ENCODE measurements at regions not wholly inside any gene's neighbourhood (a gene's known extent, or its start where the extent isn't known, plus 50 kb on each side); places are given as distances from the start of the nearest gene placed in this dataset.

GRCh38 chr1:172954476-172955150 lies 96.1 kb downstream of the TNFSF18 start:
- no peak for TF ChIP-seq POLR2AphosphoS5 (IDR thresholded peaks at IDR 0.05; ENCODE audit: borderline replicate concordance, low read depth, low read length)
- TF ChIP-seq FOXP2 (optimal IDR thresholded peaks at IDR 0.05; ENCODE audit: control extremely low read depth, extremely low read length, insufficient read depth), result no peak

Data from SK-N-MC (cell line).